ENCODE measurements at regions not wholly inside any gene's neighbourhood (a gene's known extent, or its start where the extent isn't known, plus 50 kb on each side); places are given as distances from the start of the nearest gene placed in this dataset.
"Not testable (repeated sequence)": the region's sequence is repeated elsewhere in the genome, so short reads cannot be mapped to it uniquely, and the experiment has no call there.

DNA sequence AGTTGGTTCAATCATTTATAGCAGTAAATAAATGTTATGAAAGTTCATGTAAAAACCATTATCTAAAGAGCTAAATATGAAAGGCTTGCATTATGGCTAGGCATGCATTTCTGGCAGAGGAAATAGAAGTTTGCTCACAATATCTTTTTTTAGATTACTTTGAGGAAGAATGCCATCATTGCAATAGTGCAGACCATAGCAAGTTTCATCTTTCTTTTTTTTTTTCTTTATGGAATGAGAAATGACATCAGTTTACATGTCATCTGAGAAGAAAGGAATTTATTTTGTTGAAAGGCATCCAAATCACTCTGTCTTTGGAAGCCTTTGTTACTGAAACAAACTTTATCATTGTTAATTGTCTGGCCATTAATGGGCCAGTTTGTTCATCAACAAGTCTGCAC, 74.5 kb upstream of the NCKAP5 start:
- intact Hi-C loops (cut with DNase I): no loop called here
- no peaks in the 10 kb centered on the region for H3K9me3 ChIP-seq
- no peaks in the 10 kb centered on the region for H3K4me1 ChIP-seq
- no peaks in the 10 kb centered on the region for H3K36me3 ChIP-seq (ENCODE audit: insufficient read depth in 1 of 2, low read depth in 1 of 2)
- no peak for ATAC-seq
- H3K27ac ChIP-seq: no peak overlapping the region
- no peak overlapping the region for H3K4me3 ChIP-seq
- TF ChIP-seq, protein P1, sequence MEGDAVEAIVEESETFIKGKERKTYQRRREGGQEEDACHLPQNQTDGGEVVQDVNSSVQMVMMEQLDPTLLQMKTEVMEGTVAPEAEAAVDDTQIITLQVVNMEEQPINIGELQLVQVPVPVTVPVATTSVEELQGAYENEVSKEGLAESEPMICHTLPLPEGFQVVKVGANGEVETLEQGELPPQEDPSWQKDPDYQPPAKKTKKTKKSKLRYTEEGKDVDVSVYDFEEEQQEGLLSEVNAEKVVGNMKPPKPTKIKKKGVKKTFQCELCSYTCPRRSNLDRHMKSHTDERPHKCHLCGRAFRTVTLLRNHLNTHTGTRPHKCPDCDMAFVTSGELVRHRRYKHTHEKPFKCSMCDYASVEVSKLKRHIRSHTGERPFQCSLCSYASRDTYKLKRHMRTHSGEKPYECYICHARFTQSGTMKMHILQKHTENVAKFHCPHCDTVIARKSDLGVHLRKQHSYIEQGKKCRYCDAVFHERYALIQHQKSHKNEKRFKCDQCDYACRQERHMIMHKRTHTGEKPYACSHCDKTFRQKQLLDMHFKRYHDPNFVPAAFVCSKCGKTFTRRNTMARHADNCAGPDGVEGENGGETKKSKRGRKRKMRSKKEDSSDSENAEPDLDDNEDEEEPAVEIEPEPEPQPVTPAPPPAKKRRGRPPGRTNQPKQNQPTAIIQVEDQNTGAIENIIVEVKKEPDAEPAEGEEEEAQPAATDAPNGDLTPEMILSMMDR (IDR thresholded peaks at IDR 0.05): no peak
- no peak for DNase-seq
- H3K27me3 ChIP-seq (ENCODE audit: insufficient read depth in 3 of 3, low read length in 2 of 3): no peaks in the 10 kb centered on the region

DNA sequence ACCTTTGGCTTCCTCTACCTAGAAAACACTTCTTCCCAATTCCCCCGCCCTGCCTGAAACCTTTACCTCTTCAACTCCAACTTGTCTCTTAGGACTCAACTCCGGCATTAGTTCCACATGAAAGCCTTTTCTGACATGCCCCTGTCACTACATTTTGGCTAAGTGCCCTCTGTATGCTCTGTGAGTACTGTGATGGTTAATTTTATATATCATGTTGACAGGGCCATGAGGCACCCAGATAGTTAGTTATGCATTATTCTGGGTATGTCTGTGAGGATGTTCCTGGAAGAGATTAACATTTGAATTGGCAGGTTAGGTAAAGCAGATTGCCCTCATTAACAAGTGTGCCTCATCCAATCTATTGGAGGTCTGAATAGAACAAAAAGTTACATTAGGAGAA, 75.6 kb upstream of the NCKAP5 start:
- H3K4me3 ChIP-seq: no peak overlapping the region
- TF ChIP-seq, protein P1 (IDR thresholded peaks at IDR 0.05): no peak
- ATAC-seq: no peak
- WGBS, 3 donors: 89 to 91% (median 90%) methylated on average over 2 of the region's 2 CpGs
- intact Hi-C loops (cut with DNase I): no loop called here
- no peak for DNase-seq
- no peaks in the 10 kb centered on the region for H3K4me1 ChIP-seq
- H3K36me3 ChIP-seq (ENCODE audit: insufficient read depth in 1 of 2, low read depth in 1 of 2): no peaks in the 10 kb centered on the region
- H3K27me3 ChIP-seq (ENCODE audit: insufficient read depth in 3 of 3, low read length in 2 of 3): no peaks in the 10 kb centered on the region
- no peaks in the 10 kb centered on the region for H3K9me3 ChIP-seq
- H3K27ac ChIP-seq: no peak overlapping the region

DNA sequence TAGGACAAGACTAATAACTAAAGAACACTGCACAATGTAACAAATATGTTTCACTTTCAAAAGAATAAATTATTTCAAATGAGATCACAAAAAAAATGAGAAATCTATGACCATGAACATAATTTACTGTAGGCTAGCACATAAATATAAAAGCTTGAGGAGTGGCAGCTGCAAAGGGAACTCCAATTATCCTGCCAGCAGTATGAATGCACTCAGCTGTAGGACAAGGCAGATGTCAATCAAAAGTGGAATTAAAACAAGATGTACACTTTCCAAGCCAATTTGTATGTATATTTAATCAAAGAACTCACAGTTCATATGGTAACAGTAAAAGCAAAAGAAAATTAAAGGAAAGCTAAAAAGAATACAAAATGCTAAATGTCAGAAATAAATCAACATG, 76.6 kb upstream of the NCKAP5 start:
- TF ChIP-seq, protein P1 (IDR thresholded peaks at IDR 0.05): no peak
- no peaks in the 10 kb centered on the region for H3K4me1 ChIP-seq
- H3K36me3 ChIP-seq (ENCODE audit: insufficient read depth in 1 of 2, low read depth in 1 of 2): no peaks in the 10 kb centered on the region
- DNase-seq (no peak), ATAC-seq (no peak)
- H3K27ac ChIP-seq: no peak overlapping the region
- H3K27me3 ChIP-seq (ENCODE audit: insufficient read depth in 3 of 3, low read length in 2 of 3): no peaks in the 10 kb centered on the region
- intact Hi-C loops (cut with DNase I): no loop called here
- no peak overlapping the region for H3K4me3 ChIP-seq
- H3K9me3 ChIP-seq: peaks cover 7% of the 10 kb centered on the region

DNA sequence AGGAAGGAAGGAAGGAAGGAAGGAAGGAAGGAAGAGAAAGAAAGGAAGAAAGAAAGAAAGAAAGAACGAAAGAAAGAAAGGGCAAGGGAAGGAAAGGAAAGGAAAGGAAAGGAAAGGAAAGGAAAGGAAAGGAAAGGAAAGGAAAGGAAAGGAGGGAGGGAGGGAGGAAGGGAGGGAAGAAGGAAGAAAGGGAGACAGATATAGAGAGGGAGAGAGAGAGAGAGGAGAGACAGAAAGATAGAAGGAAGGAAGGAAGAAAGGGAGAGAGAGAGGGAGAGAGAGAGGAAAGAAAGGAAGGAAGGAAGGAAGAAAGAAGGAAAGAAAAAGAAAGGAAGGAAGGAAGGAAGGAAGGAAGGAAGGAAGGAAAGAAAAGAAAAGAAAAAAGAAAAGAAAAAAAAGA, 79.1 kb upstream of the NCKAP5 start:
- H3K4me1 ChIP-seq; H3K27me3 ChIP-seq (ENCODE audit: insufficient read depth in 3 of 3, low read length in 2 of 3); intact Hi-C loops (cut with DNase I); H3K4me3 ChIP-seq; ATAC-seq; H3K36me3 ChIP-seq (ENCODE audit: insufficient read depth in 1 of 2, low read depth in 1 of 2); H3K27ac ChIP-seq; DNase-seq: not testable (repeated sequence)
- 88 to 100% (median 92%) methylated on average over 1 of the region's 1 CpG for WGBS, 3 donors
- H3K9me3 ChIP-seq: peaks cover 12% of the 10 kb centered on the region

DNA sequence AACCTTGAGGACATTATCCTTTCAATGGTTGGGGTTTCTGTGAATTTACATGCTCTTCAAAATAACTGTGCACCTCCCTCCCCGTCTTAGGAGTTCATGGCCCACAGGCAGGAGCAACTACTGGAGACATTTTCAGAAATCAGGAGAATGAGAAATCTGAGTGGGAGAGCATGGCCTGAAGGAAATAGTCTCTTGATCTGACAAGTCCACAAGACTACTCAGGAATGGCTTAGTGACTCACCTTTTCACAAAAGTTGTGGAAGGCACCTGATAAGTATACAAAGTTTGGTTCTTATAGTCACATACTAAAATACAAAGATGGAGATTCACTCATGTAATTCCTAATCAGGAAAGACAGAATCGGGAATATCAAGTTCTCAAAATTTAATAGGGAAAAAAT, 83.6 kb upstream of the NCKAP5 start:
- H3K4me1 ChIP-seq: no peaks in the 10 kb centered on the region
- 81 to 89% (median 87%) methylated on average over 2 of the region's 2 CpGs for WGBS, 3 donors
- DNase-seq (no peak), ATAC-seq (no peak)
- H3K9me3 ChIP-seq: peaks cover 12% of the 10 kb centered on the region
- no peak overlapping the region for H3K27ac ChIP-seq
- no peaks in the 10 kb centered on the region for H3K27me3 ChIP-seq (ENCODE audit: insufficient read depth in 3 of 3, low read length in 2 of 3)
- intact Hi-C loops (cut with DNase I): no loop called here
- no peak overlapping the region for H3K4me3 ChIP-seq
- no peaks in the 10 kb centered on the region for H3K36me3 ChIP-seq (ENCODE audit: insufficient read depth in 1 of 2, low read depth in 1 of 2)
- TF ChIP-seq, protein P1 (IDR thresholded peaks at IDR 0.05): no peak

All from psoas muscle (tissue), 7 donors.